Subcutaneous abdominal adipose tissue (tissue), 5 donors: ENCODE measurements at regions not wholly inside any gene's neighbourhood (a gene's known extent, or its start where the extent isn't known, plus 50 kb on each side); places are given as distances from the start of the nearest gene placed in this dataset.

Experiments
- H3K27ac ChIP-seq: one replicate; pipeline ENCODE4 v1.7.0; 2013; ENCODE audit warnings: low read depth, mild to moderate bottlenecking, inconsistent platforms, low read length, moderate library complexity
- H3K27me3 ChIP-seq, 5 donors: one replicate each; pipeline ENCODE4 v1.7.0; 2013; ENCODE audit warnings: low read length in 5 of 5, inconsistent platforms in 1 of 5; ENCODE audit not compliant: control insufficient read depth in 5 of 5, insufficient read depth in 4 of 5
- H3K36me3 ChIP-seq, 5 donors: one replicate each; pipeline ENCODE4 v1.7.0; 2013; ENCODE audit warnings: low read length in 5 of 5; ENCODE audit not compliant: control insufficient read depth in 5 of 5, insufficient read depth in 5 of 5
- H3K4me1 ChIP-seq, 5 donors: one replicate each; pipeline ENCODE4 v1.7.0; 2013; ENCODE audit warnings: low read length in 5 of 5, mild to moderate bottlenecking in 3 of 5, moderate library complexity in 1 of 5; ENCODE audit not compliant: control insufficient read depth in 5 of 5, insufficient read depth in 5 of 5
- H3K4me3 ChIP-seq, 5 donors: one replicate each; pipeline ENCODE4 v1.7.0; 2013; ENCODE audit warnings: low read length in 5 of 5, low read depth in 1 of 5
- H3K9ac ChIP-seq, 5 donors: one replicate each; pipeline ENCODE4 v1.7.0; 2013; ENCODE audit warnings: low read length in 5 of 5, mild to moderate bottlenecking in 4 of 5, moderate library complexity in 3 of 5
- H3K9me3 ChIP-seq, 5 donors: one replicate each; pipeline ENCODE4 v1.7.0; 2013; ENCODE audit warnings: low read length in 5 of 5; ENCODE audit not compliant: control insufficient read depth in 5 of 5
- donor health status: healthy.
- donor health status: healthy.
- donor health status: healthy.
- donor health status: healthy.
- donor health status: healthy.

GRCh38 chr12:127263621-127264020 lies 1003.3 kb upstream of the TMEM132C start:
- no peak overlapping the region for H3K4me3 ChIP-seq
- H3K27ac ChIP-seq, result no peak overlapping the region
- no peaks in the 10 kb centered on the region for H3K36me3 ChIP-seq
- H3K4me1 ChIP-seq, result no peaks in the 10 kb centered on the region
- no peaks in the 10 kb centered on the region for H3K27me3 ChIP-seq
- H3K9ac ChIP-seq, result no peak overlapping the region
- H3K9me3 ChIP-seq, result peaks cover 0 to 2% (median 0%) of the 10 kb centered on the region in 5 donors

- H3K36me3 ChIP-seq, result no peaks in the 10 kb centered on the region
These were observed 999.8 kb upstream of the TMEM132C start for GRCh38 chr12:127267128-127267527.

GRCh38 chr12:127268213-127268612 lies 998.8 kb upstream of the TMEM132C start:
- no peak overlapping the region for H3K4me3 ChIP-seq
- no peaks in the 10 kb centered on the region for H3K4me1 ChIP-seq
- peaks cover 0 to 2% (median 0%) of the 10 kb centered on the region in 5 donors for H3K9me3 ChIP-seq
- no peak overlapping the region for H3K27ac ChIP-seq
- H3K9ac ChIP-seq, result no peak overlapping the region
- no peaks in the 10 kb centered on the region for H3K27me3 ChIP-seq
- H3K36me3 ChIP-seq, result no peaks in the 10 kb centered on the region

More at GRCh38 chr12:127267128-127267527, 999.8 kb upstream of the TMEM132C start:
- Histone ChIP-seq H3K9ac (no peak overlapping the region), H3K4me1 (no peaks in the 10 kb centered on the region), H3K27ac (no peak overlapping the region), H3K27me3 (no peaks in the 10 kb centered on the region), H3K4me3 (no peak overlapping the region), H3K9me3 (peaks cover 0 to 2% (median 0%) of the 10 kb centered on the region in 5 donors)

GRCh38 chr12:127268706-127269425 lies 998.1 kb upstream of the TMEM132C start:
- H3K9me3 ChIP-seq, result no peaks in the 10 kb centered on the region
- no peak overlapping the region for H3K27ac ChIP-seq
- no peaks in the 10 kb centered on the region for H3K4me1 ChIP-seq
- no peak overlapping the region for H3K4me3 ChIP-seq
- no peak overlapping the region for H3K9ac ChIP-seq
- no peaks in the 10 kb centered on the region for H3K36me3 ChIP-seq
- no peaks in the 10 kb centered on the region for H3K27me3 ChIP-seq

- Histone ChIP-seq H3K4me3 (no peak overlapping the region), H3K9me3 (no peaks in the 10 kb centered on the region), H3K36me3 (no peaks in the 10 kb centered on the region), H3K9ac (no peak overlapping the region), H3K27me3 (no peaks in the 10 kb centered on the region), H3K4me1 (no peaks in the 10 kb centered on the region), H3K27ac (no peak overlapping the region)
These were observed 996.8 kb upstream of the TMEM132C start for GRCh38 chr12:127270193-127270592.

GRCh38 chr12:127271776-127272175 lies 995.2 kb upstream of the TMEM132C start:
- no peak overlapping the region for H3K9ac ChIP-seq
- no peaks in the 10 kb centered on the region for H3K9me3 ChIP-seq
- no peaks in the 10 kb centered on the region for H3K27me3 ChIP-seq
- no peaks in the 10 kb centered on the region for H3K36me3 ChIP-seq
- H3K27ac ChIP-seq, result no peak overlapping the region
- no peaks in the 10 kb centered on the region for H3K4me1 ChIP-seq
- no peak overlapping the region for H3K4me3 ChIP-seq

- Histone ChIP-seq H3K4me3 (no peak overlapping the region), H3K36me3 (no peaks in the 10 kb centered on the region)
These were observed 994.1 kb upstream of the TMEM132C start for GRCh38 chr12:127272864-127273263.

GRCh38 chr12:127273626-127274025 lies 993.3 kb upstream of the TMEM132C start:
- H3K27me3 ChIP-seq, result peaks cover 0 to 4% (median 0%) of the 10 kb centered on the region in 5 donors
- no peaks in the 10 kb centered on the region for H3K36me3 ChIP-seq
- no peaks in the 10 kb centered on the region for H3K4me1 ChIP-seq
- no peak overlapping the region for H3K27ac ChIP-seq
- no peaks in the 10 kb centered on the region for H3K9me3 ChIP-seq
- no peak overlapping the region for H3K9ac ChIP-seq
- no peak overlapping the region for H3K4me3 ChIP-seq

More at GRCh38 chr12:127272864-127273263, 994.1 kb upstream of the TMEM132C start:
- no peak overlapping the region for H3K9ac ChIP-seq
- H3K4me1 ChIP-seq, result no peaks in the 10 kb centered on the region
- no peaks in the 10 kb centered on the region for H3K9me3 ChIP-seq
- peaks cover 0 to 2% (median 0%) of the 10 kb centered on the region in 5 donors for H3K27me3 ChIP-seq
- no peak overlapping the region for H3K27ac ChIP-seq

- no peaks in the 10 kb centered on the region for H3K9me3 ChIP-seq
- H3K4me3 ChIP-seq, result no peak overlapping the region
- no peak overlapping the region for H3K9ac ChIP-seq
- no peaks in the 10 kb centered on the region for H3K4me1 ChIP-seq
- H3K27me3 ChIP-seq, result peaks cover 0 to 7% (median 3%) of the 10 kb centered on the region in 5 donors
- H3K27ac ChIP-seq, result no peak overlapping the region
- no peaks in the 10 kb centered on the region for H3K36me3 ChIP-seq
These were observed 991.6 kb upstream of the TMEM132C start for GRCh38 chr12:127275416-127275815.

- H3K27me3 ChIP-seq, result peaks cover 0 to 7% (median 3%) of the 10 kb centered on the region in 5 donors
- no peaks in the 10 kb centered on the region for H3K36me3 ChIP-seq
- no peaks in the 10 kb centered on the region for H3K9me3 ChIP-seq
- peaks cover 0 to 3% (median 0%) of the 10 kb centered on the region in 5 donors for H3K4me1 ChIP-seq
- no peak overlapping the region for H3K4me3 ChIP-seq
- H3K9ac ChIP-seq, result no peak overlapping the region
- H3K27ac ChIP-seq, result no peak overlapping the region
These were observed 989.1 kb upstream of the TMEM132C start for GRCh38 chr12:127277882-127278281.
